Psoas muscle (tissue), 7 donors: ENCODE measurements at regions not wholly inside any gene's neighbourhood (a gene's known extent, or its start where the extent isn't known, plus 50 kb on each side); places are given as distances from the start of the nearest gene placed in this dataset.
"Not testable (repeated sequence)": the region's sequence is repeated elsewhere in the genome, so short reads cannot be mapped to it uniquely, and the experiment has no call there.

ENCODE experiments used
- ATAC-seq, 4 donors: fragments of 200-7000 bp; cut with Tn5 transposase; one replicate each; pipeline ENCODE4 v1.9.1; 2020; ENCODE audit warnings: moderate library complexity in 3 of 4, mild to moderate bottlenecking in 2 of 4
- DNase-seq, 2 donors: peaks; one replicate each; pipeline ENCODE4 v3.0.0-alpha.2; 2020
- H3K27ac ChIP-seq: fragments of 200-600 bp; one replicate; pipeline ENCODE4 v1.8.0; 2022
- H3K27me3 ChIP-seq, 3 donors: fragments of 200-600 bp in 1 of 3; one replicate each; pipeline versions ENCODE4 v1.6.1 to v1.8.0; 2013 to 2022; ENCODE audit warnings: low read length in 2 of 3, mild to moderate bottlenecking in 2 of 3, moderate library complexity in 1 of 3; ENCODE audit not compliant: insufficient read depth in 3 of 3
- H3K36me3 ChIP-seq, 2 donors: fragments of 200-600 bp in 1 of 2; one replicate each; pipeline versions ENCODE4 v1.6.1 to v1.8.0; 2013 to 2022; ENCODE audit warnings: low read depth in 1 of 2, mild to moderate bottlenecking in 1 of 2, moderate library complexity in 1 of 2; ENCODE audit not compliant: insufficient read depth in 1 of 2
- H3K4me1 ChIP-seq: fragments of 200-600 bp; one replicate; pipeline ENCODE4 v1.8.0; 2022
- H3K4me3 ChIP-seq: fragments of 200-600 bp; one replicate; pipeline ENCODE4 v1.8.0; 2022; ENCODE audit warnings: mild to moderate bottlenecking
- H3K9me3 ChIP-seq: fragments of 200-600 bp; one replicate; pipeline ENCODE4 v1.8.0; 2022
- whole genome bisulfite sequencing, 3 donors: extraction: QIAGEN DNeasy Blood & Tissue Kit; methylation state at CpG; one replicate each; pipeline versions ENCODE4 v1.1.6 to v1.1.7; 2013; 5-methylcytosine and 5-hydroxymethylcytosine counted together
- intact Hi-C, 2 donors: fragments of 100-400 bp; cut with DNase I; formaldehyde crosslinking; loops; one replicate each; pipeline versions ENCODE4 v1.11.0 to v1.14.2; 2022
- TF ChIP-seq, protein P1 (sequence below): fragments of 200-600 bp; IDR thresholded peaks from one replicate; pipeline ENCODE4 v1.8.0; 2022; ENCODE audit warnings: antibody characterized with exemption
- donor health status: healthy with polysubstance abuse.
- donor health status: DM: no; HTN: no; CAD: no; lungs with moderate emphysema.
- donor health status: Bipolar disorder and iron deficiency.
- donor health status: healthy.
- donor health status: DM: yes; HTN: yes; CAD: no.
- donor health status: DM: no; HTN: no; CAD: no.
- donor health status: DM: yes; HTN: yes; CAD: no.

- TF ChIP-seq, protein P1, sequence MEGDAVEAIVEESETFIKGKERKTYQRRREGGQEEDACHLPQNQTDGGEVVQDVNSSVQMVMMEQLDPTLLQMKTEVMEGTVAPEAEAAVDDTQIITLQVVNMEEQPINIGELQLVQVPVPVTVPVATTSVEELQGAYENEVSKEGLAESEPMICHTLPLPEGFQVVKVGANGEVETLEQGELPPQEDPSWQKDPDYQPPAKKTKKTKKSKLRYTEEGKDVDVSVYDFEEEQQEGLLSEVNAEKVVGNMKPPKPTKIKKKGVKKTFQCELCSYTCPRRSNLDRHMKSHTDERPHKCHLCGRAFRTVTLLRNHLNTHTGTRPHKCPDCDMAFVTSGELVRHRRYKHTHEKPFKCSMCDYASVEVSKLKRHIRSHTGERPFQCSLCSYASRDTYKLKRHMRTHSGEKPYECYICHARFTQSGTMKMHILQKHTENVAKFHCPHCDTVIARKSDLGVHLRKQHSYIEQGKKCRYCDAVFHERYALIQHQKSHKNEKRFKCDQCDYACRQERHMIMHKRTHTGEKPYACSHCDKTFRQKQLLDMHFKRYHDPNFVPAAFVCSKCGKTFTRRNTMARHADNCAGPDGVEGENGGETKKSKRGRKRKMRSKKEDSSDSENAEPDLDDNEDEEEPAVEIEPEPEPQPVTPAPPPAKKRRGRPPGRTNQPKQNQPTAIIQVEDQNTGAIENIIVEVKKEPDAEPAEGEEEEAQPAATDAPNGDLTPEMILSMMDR = no peak
- WGBS, 3 donors = 59 to 69% (median 65%) methylated on average over 5 of the region's 5 CpGs
- H3K9me3 ChIP-seq = no peaks in the 10 kb centered on the region
- H3K4me3 ChIP-seq = no peak overlapping the region
- no peaks in the 10 kb centered on the region for H3K36me3 ChIP-seq
- no peak for ATAC-seq
- H3K4me1 ChIP-seq = no peaks in the 10 kb centered on the region
- no peak for DNase-seq
- intact Hi-C loops = no loop called here
- no peak overlapping the region for H3K27ac ChIP-seq
- H3K27me3 ChIP-seq = no peaks in the 10 kb centered on the region
Observed at GRCh38 chr11:79615425-79615824, 174.6 kb upstream of the TENM4 start.

DNA sequence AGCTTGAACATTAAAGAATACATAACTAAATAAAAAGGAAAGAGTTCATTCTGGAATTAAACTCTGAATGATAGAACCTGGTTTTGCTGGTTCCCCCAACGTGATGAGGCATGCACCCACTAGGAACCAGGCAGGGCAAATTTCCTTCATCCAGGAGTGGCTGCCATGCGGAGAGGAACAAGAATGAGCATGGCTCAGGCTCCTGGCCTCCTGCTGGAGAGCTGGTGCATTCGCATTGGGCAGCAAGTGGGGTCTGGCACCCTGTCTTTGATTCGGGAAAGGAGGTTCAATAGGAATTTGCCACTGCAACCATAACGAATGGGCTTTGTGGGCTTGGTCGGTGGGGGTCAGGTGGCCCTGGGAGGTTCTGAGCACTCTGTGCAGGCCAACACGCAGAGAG is 169.8 kb upstream of the TENM4 start:
- Histone ChIP-seq H3K9me3 (no peaks in the 10 kb centered on the region), H3K36me3 (no peaks in the 10 kb centered on the region), H3K27ac (no peak overlapping the region), H3K4me1 (no peaks in the 10 kb centered on the region), H3K27me3 (peaks cover 0 to 1% (median 0%) of the 10 kb centered on the region in 3 donors), H3K4me3 (no peak overlapping the region)
- intact Hi-C loops = no loop called here
- DNase-seq = no peak
- ATAC-seq = no peak
- WGBS, 3 donors = 79 to 84% (median 83%) methylated on average over 7 of the region's 7 CpGs
- TF ChIP-seq, protein P1 = no peak

GRCh38 chr11:79610139-79610538 is 169.3 kb upstream of the TENM4 start:
- TF ChIP-seq, protein P1 = no peak
- H3K27ac ChIP-seq = no peak overlapping the region
- no peaks in the 10 kb centered on the region for H3K36me3 ChIP-seq
- peaks cover 0 to 1% (median 0%) of the 10 kb centered on the region in 3 donors for H3K27me3 ChIP-seq
- no peak for ATAC-seq
- WGBS, 3 donors = 41 to 49% (median 43%) methylated on average over 1 of the region's 1 CpG
- intact Hi-C loops = no loop called here
- H3K4me1 ChIP-seq = no peaks in the 10 kb centered on the region
- no peaks in the 10 kb centered on the region for H3K9me3 ChIP-seq
- no peak for DNase-seq
- H3K4me3 ChIP-seq = no peak overlapping the region

DNA sequence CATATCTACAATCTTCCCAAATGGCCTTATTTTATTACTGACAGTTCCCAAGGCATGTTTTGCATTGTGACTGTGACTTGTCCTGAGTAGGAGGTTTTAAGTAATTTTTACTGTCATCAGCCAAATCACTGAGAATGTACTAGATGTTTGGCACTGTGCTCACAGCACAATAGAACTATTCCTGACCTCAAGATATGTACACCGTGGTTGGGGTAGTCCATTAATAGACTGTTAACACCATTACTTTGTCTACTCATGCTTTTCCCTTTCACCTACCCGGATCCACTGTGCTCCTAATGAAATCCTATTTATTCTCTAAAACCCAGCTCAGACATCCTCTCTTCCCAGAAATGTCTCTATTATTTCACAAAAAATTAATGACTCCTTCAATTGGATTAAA is 168.7 kb upstream of the TENM4 start:
- ATAC-seq (no peak), DNase-seq (no peak)
- intact Hi-C loops = no loop called here
- TF ChIP-seq, protein P1 = no peak
- H3K4me3 ChIP-seq = no peak overlapping the region
- no peaks in the 10 kb centered on the region for H3K9me3 ChIP-seq
- H3K36me3 ChIP-seq = no peaks in the 10 kb centered on the region
- H3K27me3 ChIP-seq = peaks cover 0 to 1% (median 0%) of the 10 kb centered on the region in 3 donors
- H3K4me1 ChIP-seq = no peaks in the 10 kb centered on the region
- WGBS, 3 donors = 62 to 75% (median 64%) methylated on average over 2 of the region's 2 CpGs
- H3K27ac ChIP-seq = no peak overlapping the region

- 72 to 76% (median 73%) methylated on average over 3 of the region's 3 CpGs for WGBS, 3 donors
Observed at GRCh38 chr11:79606461-79606860, 165.6 kb upstream of the TENM4 start.

More at GRCh38 chr11:79606461-79606860, 165.6 kb upstream of the TENM4 start:
- DNase-seq, H3K9me3 ChIP-seq, H3K4me3 ChIP-seq, intact Hi-C loops, ATAC-seq, H3K4me1 ChIP-seq, H3K27me3 ChIP-seq, H3K27ac ChIP-seq, H3K36me3 ChIP-seq: not testable (repeated sequence)
